H1 (cell line): ENCODE measurements at regions not wholly inside any gene's neighbourhood (a gene's known extent, or its start where the extent isn't known, plus 50 kb on each side); places are given as distances from the start of the nearest gene placed in this dataset.

ENCODE experiments used
- CTCF ChIA-PET: fragments of 300-600 bp; sonication (Branson Sonifier 250); formaldehyde crosslinking; loops from one replicate; lab custom pipeline; 2021; ENCODE audit not compliant: partially characterized antibody; lab: Charles Lee
- POLR2A ChIA-PET: fragments of 300-600 bp; sonication (Branson Sonifier 250); formaldehyde crosslinking; loops from one replicate; lab custom pipeline; 2021; ENCODE audit warnings: inconsistent platforms; ENCODE audit not compliant: partially characterized antibody; lab: Charles Lee
- DNase-seq, 2 experiments: peaks; one replicate each; pipeline versions ENCODE4 v3.0.0 to v3.0.0-alpha.2; 2010 to 2022; ENCODE audit warnings: low spot score in 2 of 2, low read depth in 1 of 2, mixed read lengths in 1 of 2
- FAIRE-seq: peaks from 2 replicates; lab custom pipeline; 2011; peaks lifted over from hg19 to GRCh38; lab: Jason Lieb, UNC
- H2AFZ ChIP-seq: 2 replicates; pipeline ENCODE4 v1.8.1; 2012; ENCODE audit warnings: low read length, inconsistent platforms
- H2AK5ac ChIP-seq: 2 replicates; pipeline ENCODE4 v1.6.1; 2013; ENCODE audit warnings: low read depth, low read length
- H2BK120ac ChIP-seq: replicated peaks from 2 replicates; pipeline ENCODE3; 2013; ENCODE audit warnings: low read depth, low read length, inconsistent platforms
- H2BK12ac ChIP-seq: 2 replicates; pipeline ENCODE4 v1.6.1; 2013; ENCODE audit warnings: low read depth, low read length
- H2BK15ac ChIP-seq: 2 replicates; pipeline ENCODE4 v1.6.1; 2013; ENCODE audit warnings: low read length
- H2BK20ac ChIP-seq: 2 replicates; pipeline ENCODE4 v1.6.1; 2013; ENCODE audit warnings: low read length
- H2BK5ac ChIP-seq: 2 replicates; pipeline ENCODE4 v1.6.1; 2013; ENCODE audit warnings: low read depth, low read length
- H3K14ac ChIP-seq: 2 replicates; pipeline ENCODE4 v1.6.1; 2013; ENCODE audit warnings: inconsistent platforms; ENCODE audit not compliant: insufficient read length
- H3K18ac ChIP-seq: 2 replicates; pipeline ENCODE4 v1.6.1; 2013; ENCODE audit warnings: low read length; ENCODE audit errors: extremely low read depth
- H3K23ac ChIP-seq: 2 replicates; pipeline ENCODE4 v1.6.1; 2013; ENCODE audit warnings: inconsistent platforms; ENCODE audit not compliant: insufficient read length
- H3K23me2 ChIP-seq: 2 replicates; pipeline ENCODE4 v1.6.1; 2013; ENCODE audit warnings: low read depth, low read length
- H3K27ac ChIP-seq: 2 replicates; pipeline ENCODE4 v1.6.1; 2011; ENCODE audit warnings: low read depth, low read length, inconsistent platforms
- H3K27me3 ChIP-seq, 4 experiments: replicated peaks in 1 of 4; 1 replicate in 1 of 4; 2 replicates in 3 of 4; pipeline versions ENCODE4 v1.6.1 to v1.8.1; 2011 to 2013; ENCODE audit warnings: low read length in 3 of 4, mild to moderate bottlenecking in 3 of 4, inconsistent platforms in 2 of 4, mixed read lengths in 2 of 4, moderate library complexity in 1 of 4; ENCODE audit not compliant: control insufficient read depth in 3 of 4, insufficient read depth in 3 of 4; ENCODE audit errors: extremely low read depth in 1 of 4
- H3K36me3 ChIP-seq, 4 experiments: 2 replicates each; pipeline versions ENCODE4 v1.6.1 to v1.8.1; 2011 to 2013; ENCODE audit warnings: mild to moderate bottlenecking in 4 of 4, low read length in 3 of 4, moderate library complexity in 2 of 4, control low read depth in 1 of 4, inconsistent platforms in 1 of 4; ENCODE audit not compliant: insufficient read depth in 4 of 4, control insufficient read depth in 2 of 4
- H3K4ac ChIP-seq: replicated peaks from 2 replicates; pipeline ENCODE3; 2013; ENCODE audit warnings: low read length, low read depth, mixed read lengths, inconsistent platforms; ENCODE audit not compliant: insufficient read length
- H3K4me1 ChIP-seq, 4 experiments: replicated peaks in 1 of 4; 1 replicate in 1 of 4; 2 replicates in 3 of 4; pipeline versions ENCODE4 v1.6.1 to v1.8.1; 2011 to 2013; ENCODE audit warnings: low read length in 3 of 4, inconsistent platforms in 2 of 4, mixed read lengths in 1 of 4; ENCODE audit not compliant: insufficient read depth in 4 of 4, control insufficient read depth in 3 of 4
- H3K4me2 ChIP-seq, 2 experiments: 2 replicates each; pipeline versions ENCODE4 v1.6.1 to v1.8.1; 2011 to 2013; ENCODE audit warnings: low read depth in 2 of 2, low read length in 2 of 2, control low read depth in 1 of 2, inconsistent platforms in 1 of 2, mild to moderate bottlenecking in 1 of 2; ENCODE audit not compliant: insufficient read depth in 1 of 2
- H3K4me3 ChIP-seq, 4 experiments: fragments of 200-600, 300-600 bp in 1 of 4; sonication (generic), shearing (Covaris generic), sonication (Bioruptor Twin) in 1 of 4; 2 replicates each; pipeline versions ENCODE4 v1.5.1 to v1.8.1; 2011 to 2016; ENCODE audit warnings: low read length in 4 of 4, low read depth in 3 of 4, control low read depth in 2 of 4, inconsistent platforms in 2 of 4, mild to moderate bottlenecking in 2 of 4, mixed read lengths in 1 of 4, moderate library complexity in 1 of 4; ENCODE audit not compliant: insufficient read depth in 2 of 4; ENCODE audit errors: extremely low read depth in 1 of 4
- H3K56ac ChIP-seq: replicated peaks from 2 replicates; pipeline ENCODE3; 2013; ENCODE audit warnings: low read depth, mild to moderate bottlenecking, mixed read lengths, low read length, inconsistent platforms; ENCODE audit not compliant: insufficient read length
- H3K79me1 ChIP-seq: 2 replicates; pipeline ENCODE4 v1.6.1; 2013; ENCODE audit warnings: low read depth, low read length, control low read depth
- H3K79me2 ChIP-seq, 2 experiments: 2 replicates each; pipeline versions ENCODE4 v1.6.1 to v1.8.1; 2012 to 2013; ENCODE audit warnings: low read length in 2 of 2, mild to moderate bottlenecking in 2 of 2, inconsistent platforms in 1 of 2; ENCODE audit not compliant: insufficient read depth in 2 of 2, control insufficient read depth in 1 of 2
- H3K9ac ChIP-seq, 4 experiments: replicated peaks in 1 of 4; 1 replicate in 1 of 4; 2 replicates in 3 of 4; pipeline versions ENCODE4 v1.6.1 to v1.8.1; 2011 to 2013; ENCODE audit warnings: low read depth in 3 of 4, low read length in 3 of 4, control low read depth in 2 of 4, mild to moderate bottlenecking in 2 of 4, moderate library complexity in 2 of 4, inconsistent platforms in 1 of 4; ENCODE audit errors: extremely low read depth in 1 of 4
- H3K9me3 ChIP-seq, 2 experiments: 2 replicates each; pipeline versions ENCODE4 v1.6.1 to v1.8.1; 2012 to 2013; ENCODE audit warnings: mild to moderate bottlenecking in 2 of 2, moderate library complexity in 2 of 2, control low read depth in 1 of 2, inconsistent platforms in 1 of 2, low read depth in 1 of 2, low read length in 1 of 2, mixed read lengths in 1 of 2; ENCODE audit not compliant: insufficient read depth in 2 of 2
- H4K20me1 ChIP-seq, 2 experiments: replicated peaks in 1 of 2; 2 replicates each; pipeline versions ENCODE3 to v1.8.1; 2011 to 2013; ENCODE audit warnings: inconsistent platforms in 2 of 2, low read length in 2 of 2, mild to moderate bottlenecking in 1 of 2; ENCODE audit not compliant: insufficient read depth in 2 of 2, control insufficient read depth in 1 of 2
- H4K5ac ChIP-seq: 2 replicates; pipeline ENCODE4 v1.6.1; 2013; ENCODE audit warnings: low read length, low read depth, mixed read lengths, inconsistent platforms; ENCODE audit not compliant: insufficient read length
- H4K8ac ChIP-seq: 2 replicates; pipeline ENCODE4 v1.8.0; 2013; ENCODE audit warnings: mild to moderate bottlenecking, moderate library complexity, low read length, inconsistent platforms; ENCODE audit not compliant: insufficient read depth; ENCODE audit errors: extremely low read depth
- H4K91ac ChIP-seq: replicated peaks from 2 replicates; pipeline ENCODE3; 2013; ENCODE audit warnings: low read length, mixed read lengths, inconsistent platforms; ENCODE audit not compliant: insufficient read length
- CHD2 ChIP-seq: IDR thresholded peaks from 2 replicates; pipeline ENCODE4 v1.6.1; 2012; ENCODE audit warnings: low read length, improper control_type of control experiment
- FOSL1 ChIP-seq: IDR thresholded peaks from 2 replicates; pipeline ENCODE4 v1.6.1; 2011; ENCODE audit warnings: mild to moderate bottlenecking, low read depth, low read length, moderate library complexity; ENCODE audit not compliant: insufficient read depth
- HDAC6 ChIP-seq: IDR thresholded peaks from one replicate; pipeline ENCODE4 v1.7.1; 2012; ENCODE audit warnings: low read depth, mild to moderate bottlenecking, inconsistent platforms, low read length, moderate library complexity
- KDM4A ChIP-seq: IDR thresholded peaks from one replicate; pipeline ENCODE4 v1.7.1; 2012; ENCODE audit warnings: low read depth, mild to moderate bottlenecking, moderate library complexity, low read length, inconsistent platforms; ENCODE audit not compliant: severe bottlenecking
- MAFK ChIP-seq: IDR thresholded peaks from 2 replicates; pipeline ENCODE4 v1.6.1; 2012; ENCODE audit warnings: low read depth, mild to moderate bottlenecking, improper control_type of control experiment, low read length
- NRF1 ChIP-seq: IDR thresholded peaks from 2 replicates; pipeline ENCODE4 v1.6.1; 2011; ENCODE audit warnings: mild to moderate bottlenecking, low read depth, low read length, improper control_type of control experiment
- SIN3A ChIP-seq, 2 experiments: IDR thresholded peaks in 1 of 2; conservative IDR thresholded peaks in 1 of 2; 2 replicates each; pipeline ENCODE4 v1.6.1; 2011 to 2012; ENCODE audit warnings: low read length in 2 of 2, improper control_type of control experiment in 1 of 2, low read depth in 1 of 2, mild to moderate bottlenecking in 1 of 2
- whole genome bisulfite sequencing, 2 experiments: shearing (Covaris generic) in 1 of 2; methylation state at CpG; one replicate each; pipeline versions ENCODE4 v1.1.6 to v1.1.7; 2013 to 2015; ENCODE audit warnings: low lambda C conversion rate in 2 of 2, mixed read lengths in 2 of 2, inconsistent platforms in 1 of 2, low coverage in 1 of 2, missing lambda C conversion rate in 1 of 2; ENCODE audit not compliant: insufficient replicate concordance in 2 of 2, insufficient coverage in 1 of 2, insufficient read length in 1 of 2; ENCODE audit errors: extremely low coverage in 1 of 2, missing lambda C conversion rate in 1 of 2; 5-methylcytosine and 5-hydroxymethylcytosine counted together

- no peak overlapping the region for H2AK5ac ChIP-seq
- no peak overlapping the region for H4K8ac ChIP-seq
- no peak overlapping the region for H2BK12ac ChIP-seq
- H3K23me2 ChIP-seq: no peaks in the 10 kb centered on the region
- H3K36me3 ChIP-seq: no peaks in the 10 kb centered on the region
- H4K91ac ChIP-seq: no peak overlapping the region
- H3K14ac ChIP-seq: no peak overlapping the region
- no peak overlapping the region for H3K4me2 ChIP-seq
- no peak overlapping the region for H3K4me3 ChIP-seq
- no peak overlapping the region for H2AFZ ChIP-seq
- H3K79me1 ChIP-seq: no peaks in the 10 kb centered on the region
- no peak for FAIRE-seq
- H3K27ac ChIP-seq: no peak overlapping the region
- no peaks in the 10 kb centered on the region for H4K20me1 ChIP-seq
- DNase-seq: no peak
- no peaks in the 10 kb centered on the region for H3K27me3 ChIP-seq
- H2BK15ac ChIP-seq: no peak overlapping the region
- ChIA-PET POLR2A (interaction anchor here (0.5 to 0.9 kb wide), 2 partner anchors 17 to 153 kb away, joined by 3 read pairs; no protein-coding TSS in a partner anchor), CTCF (no interaction called here)
- peaks cover 6 to 17% of the 10 kb centered on the region in 2 experiments for H3K9me3 ChIP-seq
- H3K23ac ChIP-seq: no peak overlapping the region
- H3K56ac ChIP-seq: no peak overlapping the region
- no peak overlapping the region for H3K9ac ChIP-seq
- no peak overlapping the region for H3K4ac ChIP-seq
- 95% methylated on average over 4 of the region's 4 CpGs; no CpG with 5 or more reads in 1 of the 2 experiments for WGBS, 2 experiments
- no peak overlapping the region for H3K18ac ChIP-seq
- no peak overlapping the region for H2BK20ac ChIP-seq
- no peaks in the 10 kb centered on the region for H3K4me1 ChIP-seq
- no peaks in the 10 kb centered on the region for H3K79me2 ChIP-seq
- H2BK120ac ChIP-seq: no peak overlapping the region
- TF ChIP-seq FOSL1: no peak
- TF ChIP-seq HDAC6: no peak
- no peak for TF ChIP-seq KDM4A
- TF ChIP-seq NRF1: no peak
- no peak for TF ChIP-seq MAFK
- no peak for TF ChIP-seq CHD2
- TF ChIP-seq SIN3A (conservative IDR thresholded peaks at IDR 0.05 in 1 of 2, IDR thresholded peaks at IDR 0.05 in 1 of 2; ENCODE audit: low read depth in 1 of 2, low read length in 2 of 2): no peak
- H2BK5ac ChIP-seq: no peak overlapping the region
- H4K5ac ChIP-seq: no peak overlapping the region
Measured at GRCh38 chr5:54671111-54671531, 153.6 kb downstream of the SNX18 start.
